Lower lobe of right lung (tissue), 2 donors: ENCODE measurements at regions not wholly inside any gene's neighbourhood (a gene's known extent, or its start where the extent isn't known, plus 50 kb on each side); places are given as distances from the start of the nearest gene placed in this dataset.
"Not testable (repeated sequence)": the region's sequence is repeated elsewhere in the genome, so short reads cannot be mapped to it uniquely, and the experiment has no call there.

ENCODE experiments used
- ATAC-seq, 2 donors: fragments of 200-7000 bp; cut with Tn5 transposase; one replicate each; pipeline ENCODE4 v1.9.1; 2020 to 2022; ENCODE audit warnings: mild to moderate bottlenecking in 2 of 2, moderate library complexity in 2 of 2
- DNase-seq: peaks from one replicate; pipeline ENCODE4 v3.0.0-alpha.2; 2020
- H3K27ac ChIP-seq: fragments of 200-600 bp; one replicate; pipeline ENCODE4 v1.8.0; 2022
- H3K27me3 ChIP-seq: fragments of 200-600 bp; one replicate; pipeline ENCODE4 v1.8.0; 2022; ENCODE audit warnings: low read depth
- H3K36me3 ChIP-seq: fragments of 200-600 bp; one replicate; pipeline ENCODE4 v1.8.0; 2022; ENCODE audit warnings: mild to moderate bottlenecking
- H3K4me1 ChIP-seq: fragments of 200-600 bp; one replicate; pipeline ENCODE4 v1.8.0; 2022
- H3K4me3 ChIP-seq: fragments of 200-600 bp; one replicate; pipeline ENCODE4 v1.8.0; 2022; ENCODE audit warnings: mild to moderate bottlenecking
- H3K9me3 ChIP-seq: fragments of 200-600 bp; one replicate; pipeline ENCODE4 v1.8.0; 2022
- CTCF ChIP-seq: fragments of 200-600 bp; IDR thresholded peaks from one replicate; pipeline ENCODE4 v1.8.0; 2022; ENCODE audit warnings: antibody characterized with exemption, mild to moderate bottlenecking
- intact Hi-C: fragments of 100-400 bp; cut with DNase I; formaldehyde crosslinking; loops from one replicate; pipeline ENCODE4 v1.11.0; 2022
- donor health status: DM: no; HTN: yes; CAD: no; lungs with severe emphysema.

- Histone ChIP-seq H3K9me3 (no peaks in the 10 kb centered on the region), H3K27ac (no peak overlapping the region), H3K4me3 (no peak overlapping the region), H3K27me3 (peaks cover 17% of the 10 kb centered on the region), H3K4me1 (peaks cover 2% of the 10 kb centered on the region), H3K36me3 (no peaks in the 10 kb centered on the region)
- intact Hi-C loops, result no loop called here
- no peak for DNase-seq
- TF ChIP-seq CTCF, result peak; percentile 21
- ATAC-seq, result peak in 1 of 2 donors; percentile 41
Measured at GRCh38 chr3:13229273-13229949, 156.2 kb upstream of the IQSEC1 start.

- TF ChIP-seq CTCF, result no peak
- Histone ChIP-seq H3K9me3 (no peaks in the 10 kb centered on the region), H3K27ac (no peak overlapping the region), H3K4me1 (no peaks in the 10 kb centered on the region), H3K36me3 (no peaks in the 10 kb centered on the region), H3K27me3 (peaks cover 16% of the 10 kb centered on the region), H3K4me3 (no peak overlapping the region)
- ATAC-seq (no peak), DNase-seq (no peak)
- intact Hi-C loops, result no loop called here
Measured at GRCh38 chr3:13228584-13228983, 155.4 kb upstream of the IQSEC1 start.

- H3K9me3 ChIP-seq, ATAC-seq, H3K4me3 ChIP-seq, H3K27ac ChIP-seq, H3K36me3 ChIP-seq, DNase-seq, H3K4me1 ChIP-seq, intact Hi-C loops: not testable (repeated sequence)
- peaks cover 12% of the 10 kb centered on the region for H3K27me3 ChIP-seq
Measured at GRCh38 chr3:13228169-13228568, 154.9 kb upstream of the IQSEC1 start.

- H3K4me3 ChIP-seq, result no peak overlapping the region
- no peak for TF ChIP-seq CTCF
- ATAC-seq (no peak), DNase-seq (no peak)
- H3K27me3 ChIP-seq, result peaks cover 8% of the 10 kb centered on the region
- no peak overlapping the region for H3K27ac ChIP-seq
- H3K36me3 ChIP-seq, result no peaks in the 10 kb centered on the region
- no peaks in the 10 kb centered on the region for H3K4me1 ChIP-seq
- intact Hi-C loops, result no loop called here
- H3K9me3 ChIP-seq, result no peaks in the 10 kb centered on the region
Measured at GRCh38 chr3:13227315-13228165, 154.3 kb upstream of the IQSEC1 start.

- Histone ChIP-seq H3K36me3 (no peaks in the 10 kb centered on the region), H3K4me1 (no peaks in the 10 kb centered on the region), H3K27ac (no peak overlapping the region), H3K27me3 (no peaks in the 10 kb centered on the region), H3K9me3 (no peaks in the 10 kb centered on the region), H3K4me3 (no peak overlapping the region)
- intact Hi-C loops, result no loop called here
- DNase-seq (no peak), ATAC-seq (no peak)
- no peak for TF ChIP-seq CTCF
Measured at GRCh38 chr3:13224967-13225366, 151.7 kb upstream of the IQSEC1 start.
